GM19468 (cell line): ENCODE measurements at regions not wholly inside any gene's neighbourhood (a gene's known extent, or its start where the extent isn't known, plus 50 kb on each side); places are given as distances from the start of the nearest gene placed in this dataset.

ENCODE experiments used
- ATAC-seq: cut with Tn5 transposase; IDR thresholded peaks from one replicate; pipeline ENCODE4 v1.9.1; 2021; ENCODE audit warnings: mild to moderate bottlenecking, moderate library complexity, moderate number of reproducible peaks; ENCODE audit not compliant: unreplicated experiment; ENCODE audit errors: extremely low read depth

GRCh38 chr2:126568734-126569133, 87.2 kb upstream of the GYPC start:
- no peak for ATAC-seq

GRCh38 chr2:126571403-126571802, 84.6 kb upstream of the GYPC start:
- ATAC-seq, result no peak

GRCh38 chr2:126575631-126576030, 80.3 kb upstream of the GYPC start:
- ATAC-seq, result no peak

- no peak for ATAC-seq
These were observed 76.1 kb upstream of the GYPC start for GRCh38 chr2:126579868-126580267.

- no peak for ATAC-seq
These were observed 69.6 kb upstream of the GYPC start for GRCh38 chr2:126586317-126586716.

GRCh38 chr2:126599062-126599461, 56.9 kb upstream of the GYPC start:
- no peak for ATAC-seq

- no peak for ATAC-seq
These were observed 55.2 kb upstream of the GYPC start for GRCh38 chr2:126600742-126601141.

- no peak for ATAC-seq
These were observed 53.6 kb upstream of the GYPC start for GRCh38 chr2:126602334-126602733.
